HUES6 (cell line): ENCODE measurements at regions not wholly inside any gene's neighbourhood (a gene's known extent, or its start where the extent isn't known, plus 50 kb on each side); places are given as distances from the start of the nearest gene placed in this dataset.

Experiments
- H3K27ac ChIP-seq: 2 replicates; pipeline ENCODE4 v1.7.0; 2013; ENCODE audit warnings: low read depth, mild to moderate bottlenecking, low read length, inconsistent platforms
- H3K27me3 ChIP-seq: 2 replicates; pipeline ENCODE4 v1.6.1; 2013; ENCODE audit warnings: low read length; ENCODE audit not compliant: control insufficient read depth, insufficient read depth
- H3K36me3 ChIP-seq: 2 replicates; pipeline ENCODE4 v1.6.1; 2013; ENCODE audit warnings: low read length; ENCODE audit not compliant: control insufficient read depth, insufficient read depth
- H3K4me1 ChIP-seq: 2 replicates; pipeline ENCODE4 v1.6.1; 2013; ENCODE audit warnings: low read length; ENCODE audit not compliant: control insufficient read depth, insufficient read depth
- H3K4me3 ChIP-seq: 2 replicates; pipeline ENCODE4 v1.5.1; 2013; ENCODE audit warnings: low read depth, low read length
- H3K9ac ChIP-seq: one replicate; pipeline ENCODE4 v1.6.1; 2013; ENCODE audit warnings: mild to moderate bottlenecking, low read length
- H3K9me3 ChIP-seq: 2 replicates; pipeline ENCODE4 v1.6.1; 2013; ENCODE audit warnings: low read depth, low read length; ENCODE audit not compliant: control insufficient read depth, insufficient read depth

DNA sequence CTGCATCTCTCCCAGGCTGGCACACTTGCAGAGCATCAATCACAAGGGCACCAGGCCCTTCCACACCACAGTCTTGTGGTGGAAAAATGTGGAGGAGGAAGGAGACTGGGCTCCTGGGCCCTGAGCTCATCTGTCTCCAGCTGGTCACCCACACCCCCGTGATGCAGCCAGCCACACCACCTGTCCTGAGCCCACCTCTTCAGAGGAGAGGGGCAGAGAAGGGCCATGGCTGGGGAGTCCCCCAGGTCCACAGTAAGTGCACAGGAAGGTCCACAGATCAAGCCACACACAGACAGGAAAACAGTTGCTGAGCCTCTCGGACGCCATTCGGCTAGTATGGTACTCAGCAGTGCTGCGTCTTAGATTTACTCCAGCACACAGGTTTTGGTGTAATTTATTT, 203.5 kb upstream of the SALL3 start:
- Histone ChIP-seq H3K36me3 (no peaks in the 10 kb centered on the region), H3K9ac (no peak overlapping the region), H3K9me3 (no peaks in the 10 kb centered on the region), H3K4me1 (no peaks in the 10 kb centered on the region), H3K27me3 (no peaks in the 10 kb centered on the region), H3K4me3 (no peak overlapping the region), H3K27ac (no peak overlapping the region)

DNA sequence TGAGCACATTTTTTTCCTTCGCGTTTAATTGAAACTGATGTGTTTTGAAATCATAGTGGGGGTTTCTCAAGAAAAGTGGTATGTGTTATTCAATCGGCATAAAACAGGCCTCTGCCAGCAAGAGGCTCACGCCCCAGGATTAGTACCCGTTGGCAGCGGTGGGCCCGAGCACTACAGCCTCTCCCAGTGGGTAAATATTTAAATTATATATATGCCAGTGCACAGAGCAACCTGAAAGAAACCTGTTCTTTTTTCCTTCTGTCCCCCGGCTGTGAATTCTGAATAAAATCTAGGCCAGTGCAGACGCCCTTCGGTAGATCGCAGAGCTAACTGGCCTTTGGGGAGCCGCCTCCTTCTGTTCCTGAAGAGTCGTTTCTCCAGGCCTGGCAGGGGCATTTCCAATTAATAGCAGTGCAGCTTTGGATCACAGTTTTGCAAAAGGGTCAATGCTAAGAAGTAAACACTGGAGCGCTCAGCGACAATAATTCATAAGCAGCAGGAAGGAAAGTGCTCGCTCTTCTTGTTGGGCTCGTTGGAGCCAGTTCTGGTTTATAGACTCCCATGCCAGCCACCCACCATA, 202.8 kb upstream of the SALL3 start:
- H3K36me3 ChIP-seq: no peaks in the 10 kb centered on the region
- no peaks in the 10 kb centered on the region for H3K27me3 ChIP-seq
- no peaks in the 10 kb centered on the region for H3K4me1 ChIP-seq
- no peak overlapping the region for H3K4me3 ChIP-seq
- H3K9ac ChIP-seq: no peak overlapping the region
- H3K9me3 ChIP-seq: no peaks in the 10 kb centered on the region
- H3K27ac ChIP-seq: no peak overlapping the region

DNA sequence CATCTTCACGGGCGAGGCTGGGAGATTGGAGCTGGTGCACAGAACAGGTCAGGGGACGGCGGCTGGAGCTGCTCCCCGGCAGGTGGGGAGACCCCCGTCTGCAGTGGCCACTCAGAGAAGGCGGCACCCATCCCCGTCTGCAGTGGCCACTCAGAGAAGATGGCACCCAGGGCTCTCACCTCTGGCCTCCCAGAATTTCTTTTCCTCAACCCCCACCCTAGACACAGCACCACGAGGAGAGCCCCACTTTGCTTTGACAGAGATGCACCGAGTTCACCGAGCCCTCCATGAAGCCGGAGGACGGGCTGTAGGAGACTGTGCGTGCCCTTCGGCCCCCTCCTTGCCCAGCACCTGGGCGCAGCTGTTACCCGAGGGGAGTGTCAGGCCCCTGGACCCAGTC, 201.6 kb upstream of the SALL3 start:
- Histone ChIP-seq H3K9ac (no peak overlapping the region), H3K9me3 (no peaks in the 10 kb centered on the region), H3K36me3 (no peaks in the 10 kb centered on the region), H3K4me1 (no peaks in the 10 kb centered on the region), H3K27me3 (no peaks in the 10 kb centered on the region), H3K27ac (no peak overlapping the region), H3K4me3 (no peak overlapping the region)

DNA sequence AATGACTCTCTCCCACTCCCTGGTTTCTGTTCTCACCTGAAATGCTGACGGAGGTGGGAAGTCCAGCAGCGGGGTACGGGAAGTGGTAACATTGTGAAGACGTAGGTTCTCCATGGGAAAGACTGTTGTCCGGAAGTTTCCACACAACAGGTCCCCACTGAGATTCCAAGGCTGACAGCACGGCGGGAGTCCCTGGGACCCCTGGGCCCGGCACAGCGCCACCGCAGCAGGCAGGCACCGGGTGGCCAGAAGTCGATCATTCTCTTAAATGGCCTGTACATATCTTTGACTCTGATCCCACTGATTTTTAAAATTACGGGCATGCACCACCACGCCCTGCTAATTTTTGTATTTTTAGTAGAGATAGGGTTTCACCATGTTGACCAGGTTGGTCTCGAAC, 201.0 kb upstream of the SALL3 start:
- H3K27ac ChIP-seq: no peak overlapping the region
- no peaks in the 10 kb centered on the region for H3K27me3 ChIP-seq
- no peak overlapping the region for H3K4me3 ChIP-seq
- H3K4me1 ChIP-seq: no peaks in the 10 kb centered on the region
- H3K9me3 ChIP-seq: no peaks in the 10 kb centered on the region
- no peaks in the 10 kb centered on the region for H3K36me3 ChIP-seq
- no peak overlapping the region for H3K9ac ChIP-seq

DNA sequence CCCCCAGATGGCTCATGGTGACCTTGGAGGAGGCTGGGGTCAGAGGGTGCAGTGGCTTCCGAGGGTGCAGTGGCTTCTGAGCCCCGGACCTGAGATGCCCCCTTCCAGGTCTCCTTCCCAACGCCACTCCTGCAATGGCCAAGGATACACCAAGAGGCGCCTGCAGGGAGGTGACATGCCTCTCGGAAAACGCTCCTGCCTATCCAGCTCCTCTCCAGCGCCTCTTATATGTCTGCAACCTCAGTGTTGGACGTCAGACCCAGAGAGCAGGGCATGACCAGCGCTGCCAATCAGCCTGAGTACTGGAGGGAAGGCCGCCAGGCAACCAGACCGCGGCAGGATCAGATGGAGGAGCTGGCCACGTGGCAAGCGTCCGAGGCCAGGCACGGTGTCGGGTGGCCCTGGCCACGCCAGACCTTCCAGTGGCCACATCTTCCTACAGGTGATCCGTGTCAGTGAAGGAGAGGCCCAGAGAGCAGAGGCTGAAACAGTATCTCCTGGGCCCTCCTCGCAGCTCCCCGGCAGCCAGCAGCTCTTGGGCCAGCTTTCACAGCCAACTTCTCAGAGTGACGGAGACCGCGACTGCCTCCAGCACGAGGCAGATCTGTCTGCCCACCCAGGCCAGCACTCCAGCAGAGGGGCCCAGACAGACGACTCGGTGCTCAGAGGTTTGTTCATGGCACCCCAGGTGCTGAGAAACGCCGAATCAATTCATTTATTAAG, 199.5 kb upstream of the SALL3 start:
- Histone ChIP-seq H3K27ac (no peak overlapping the region), H3K27me3 (no peaks in the 10 kb centered on the region), H3K9ac (no peak overlapping the region), H3K4me3 (no peak overlapping the region), H3K36me3 (no peaks in the 10 kb centered on the region), H3K9me3 (no peaks in the 10 kb centered on the region), H3K4me1 (no peaks in the 10 kb centered on the region)

DNA sequence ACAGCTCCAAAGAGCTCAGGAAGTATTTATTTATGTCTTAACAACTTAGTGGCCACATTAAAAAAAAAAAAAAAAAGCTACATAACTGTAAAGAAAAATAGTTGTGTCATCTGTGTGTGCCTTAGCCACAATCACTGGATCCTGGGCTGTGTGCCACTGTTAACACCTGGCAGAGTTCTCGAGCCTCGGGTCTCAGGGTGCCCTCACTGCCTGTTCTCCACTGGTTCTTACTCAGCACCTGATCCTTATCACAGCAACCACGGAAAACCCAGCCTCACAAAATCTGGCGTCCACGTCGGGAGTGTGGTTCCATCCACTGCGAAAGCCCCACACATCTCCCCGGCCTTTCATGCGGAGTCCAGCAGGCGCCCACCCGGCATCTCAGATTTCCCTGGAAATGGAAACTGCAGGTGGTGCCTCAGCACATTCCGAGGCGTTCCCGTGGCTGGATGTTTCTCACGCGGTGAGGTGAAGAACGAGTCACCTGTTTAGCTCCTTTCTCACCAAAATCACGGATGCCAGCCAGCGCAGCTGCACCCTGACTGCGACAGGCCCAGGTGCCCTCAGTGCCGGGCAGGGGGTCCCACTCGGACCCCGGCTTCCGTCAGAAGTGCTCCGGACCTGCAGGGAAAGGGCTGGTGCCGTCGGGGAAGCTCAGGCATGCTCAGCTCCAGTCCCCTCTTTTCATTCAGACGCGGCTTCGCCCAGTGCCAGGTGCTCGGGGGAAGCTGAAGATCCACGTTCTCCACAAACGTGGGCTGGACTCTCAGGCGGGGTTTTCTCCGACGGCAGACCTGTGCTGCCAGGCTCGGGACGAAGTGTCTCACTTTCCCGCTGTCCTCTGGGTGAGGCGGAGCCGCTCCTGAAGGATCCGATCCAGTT, 198.7 kb upstream of the SALL3 start:
- H3K27ac ChIP-seq: no peak overlapping the region
- no peaks in the 10 kb centered on the region for H3K36me3 ChIP-seq
- H3K4me3 ChIP-seq: no peak overlapping the region
- no peaks in the 10 kb centered on the region for H3K9me3 ChIP-seq
- no peaks in the 10 kb centered on the region for H3K27me3 ChIP-seq
- no peak overlapping the region for H3K9ac ChIP-seq
- no peaks in the 10 kb centered on the region for H3K4me1 ChIP-seq

DNA sequence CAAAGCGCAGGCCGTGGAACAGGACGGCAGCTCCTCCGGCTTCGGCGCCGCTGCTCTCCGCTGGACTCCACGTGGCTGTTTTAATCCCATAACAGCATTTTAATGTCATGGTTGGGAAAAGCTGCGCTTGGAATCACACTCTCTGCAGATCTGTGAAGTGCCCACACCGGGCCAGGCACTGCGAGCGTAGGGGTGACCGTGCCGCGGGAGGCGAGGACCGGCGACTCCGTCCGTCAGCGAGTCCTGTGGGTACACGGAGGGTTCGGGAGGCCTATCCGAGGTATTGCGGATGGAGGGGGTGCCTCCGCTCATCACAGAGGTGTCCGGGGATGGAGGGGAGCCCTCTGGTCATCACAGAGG, 198.0 kb upstream of the SALL3 start:
- H3K9ac ChIP-seq: no peak overlapping the region

DNA sequence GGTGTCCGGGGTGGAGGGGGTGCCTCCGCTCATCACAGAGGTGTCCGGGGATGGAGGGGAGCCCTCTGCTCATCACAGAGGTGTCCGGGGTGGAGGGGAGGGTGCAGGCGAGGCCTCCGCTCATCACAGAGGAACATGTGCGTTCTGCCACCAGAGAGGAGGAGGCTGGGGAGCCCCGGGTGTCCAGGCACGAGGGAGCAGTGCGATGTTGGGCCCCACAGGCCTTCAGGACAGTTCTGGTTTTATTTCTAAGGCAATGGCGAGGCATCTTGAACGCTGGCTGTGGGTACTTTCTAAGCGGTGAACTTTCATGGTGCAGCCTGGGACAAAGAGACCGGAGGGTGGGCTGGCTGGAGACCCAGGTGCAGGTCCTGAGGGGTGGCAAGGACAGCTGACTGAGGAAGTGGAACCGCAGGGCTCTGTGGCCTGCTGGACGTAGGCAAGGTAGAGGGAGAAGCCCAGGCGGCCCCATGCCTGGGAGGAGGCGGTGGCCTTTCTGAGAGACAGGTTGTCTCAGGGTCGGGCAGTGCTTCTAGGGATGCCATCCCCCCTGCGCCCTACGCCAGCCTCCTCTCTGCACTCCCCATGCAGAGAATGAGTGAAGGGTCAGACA, 196.6 kb upstream of the SALL3 start:
- Histone ChIP-seq H3K27me3 (no peaks in the 10 kb centered on the region), H3K27ac (no peak overlapping the region), H3K4me1 (no peaks in the 10 kb centered on the region), H3K4me3 (no peak overlapping the region), H3K36me3 (no peaks in the 10 kb centered on the region), H3K9me3 (no peaks in the 10 kb centered on the region), H3K9ac (no peak overlapping the region)

More for the DNA sequence above, 198.0 kb upstream of the SALL3 start:
- Histone ChIP-seq H3K27me3 (no peaks in the 10 kb centered on the region), H3K4me1 (no peaks in the 10 kb centered on the region), H3K4me3 (no peak overlapping the region), H3K9me3 (no peaks in the 10 kb centered on the region), H3K36me3 (no peaks in the 10 kb centered on the region), H3K27ac (no peak overlapping the region)

DNA sequence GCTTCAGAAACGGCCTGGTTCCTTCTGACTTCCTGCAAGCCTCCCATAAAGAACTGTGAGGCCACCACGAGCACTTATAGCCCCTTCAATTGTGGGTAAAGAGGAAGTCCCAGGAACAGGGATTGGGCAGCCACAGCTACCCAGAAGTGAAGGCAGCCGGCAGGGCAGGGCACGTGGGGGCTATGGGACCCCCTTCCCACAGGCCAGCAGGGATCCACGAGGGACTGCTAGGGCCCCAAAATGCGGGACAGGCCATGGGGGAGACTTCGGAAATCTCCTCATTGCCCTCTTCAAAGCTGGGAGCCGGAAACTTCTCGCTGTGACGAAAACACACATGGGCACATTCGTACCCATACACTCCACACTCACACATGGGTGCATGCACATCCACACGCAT, 196.1 kb upstream of the SALL3 start:
- H3K4me3 ChIP-seq: no peak overlapping the region
- no peak overlapping the region for H3K27ac ChIP-seq
- no peaks in the 10 kb centered on the region for H3K9me3 ChIP-seq
- no peaks in the 10 kb centered on the region for H3K4me1 ChIP-seq
- H3K27me3 ChIP-seq: no peaks in the 10 kb centered on the region
- H3K36me3 ChIP-seq: no peaks in the 10 kb centered on the region
- H3K9ac ChIP-seq: no peak overlapping the region

DNA sequence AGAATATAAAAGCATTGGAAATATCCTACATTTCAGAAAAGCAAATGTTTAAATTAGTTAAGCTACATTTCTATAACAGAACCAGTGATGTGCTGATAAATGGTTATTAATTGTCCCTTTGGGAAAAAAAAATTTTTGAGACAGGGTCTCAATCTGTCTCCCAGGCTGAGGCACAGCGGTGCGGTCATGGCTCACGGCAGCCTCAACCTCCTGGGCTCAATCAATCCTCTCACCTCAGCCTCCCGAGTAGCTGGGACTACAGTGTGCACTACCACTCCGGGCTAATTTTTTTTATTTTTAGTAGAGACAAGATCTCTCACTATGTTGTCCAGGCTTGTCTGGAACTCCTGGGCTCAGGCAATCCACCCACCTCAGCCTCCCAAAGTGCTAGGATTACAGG, 194.8 kb upstream of the SALL3 start:
- Histone ChIP-seq H3K36me3 (no peaks in the 10 kb centered on the region), H3K9me3 (no peaks in the 10 kb centered on the region), H3K4me1 (no peaks in the 10 kb centered on the region), H3K27ac (no peak overlapping the region), H3K27me3 (no peaks in the 10 kb centered on the region), H3K9ac (no peak overlapping the region), H3K4me3 (no peak overlapping the region)

DNA sequence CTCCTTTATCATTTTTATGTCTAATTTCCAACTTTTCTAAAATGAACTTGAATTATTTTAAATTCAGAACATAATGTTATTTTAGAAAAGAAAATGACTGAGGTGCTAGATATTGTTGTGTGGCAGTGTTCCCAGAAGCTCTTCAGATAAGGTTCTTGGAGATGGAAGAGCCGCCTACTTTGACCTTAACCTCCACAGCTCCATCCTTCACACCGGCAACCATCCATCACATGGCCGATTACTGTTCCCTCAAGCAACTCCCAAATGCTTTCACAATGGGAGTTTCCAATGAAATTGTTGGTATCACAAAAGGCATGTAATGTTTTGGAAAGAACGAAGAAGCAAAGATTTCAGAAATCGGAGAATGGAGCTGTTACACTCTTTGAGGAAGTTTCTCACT, 193.9 kb upstream of the SALL3 start:
- Histone ChIP-seq H3K4me1 (no peaks in the 10 kb centered on the region), H3K4me3 (no peak overlapping the region), H3K9ac (no peak overlapping the region), H3K36me3 (no peaks in the 10 kb centered on the region), H3K27ac (no peak overlapping the region), H3K9me3 (no peaks in the 10 kb centered on the region), H3K27me3 (no peaks in the 10 kb centered on the region)
